Amygdala (tissue), 56 donors: ENCODE measurements at regions not wholly inside any gene's neighbourhood (a gene's known extent, or its start where the extent isn't known, plus 50 kb on each side); places are given as distances from the start of the nearest gene placed in this dataset.
A peak's percentile ranks its signal among the peaks of the same experiment; 100 is the strongest.
"Not testable (repeated sequence)": the region's sequence is repeated elsewhere in the genome, so short reads cannot be mapped to it uniquely, and the experiment has no call there.

Experiments
- DNase-seq, 56 donors: peaks; one replicate each; lab custom pipeline; 2025; lab: John Stamatoyannopoulos, UW

DNA sequence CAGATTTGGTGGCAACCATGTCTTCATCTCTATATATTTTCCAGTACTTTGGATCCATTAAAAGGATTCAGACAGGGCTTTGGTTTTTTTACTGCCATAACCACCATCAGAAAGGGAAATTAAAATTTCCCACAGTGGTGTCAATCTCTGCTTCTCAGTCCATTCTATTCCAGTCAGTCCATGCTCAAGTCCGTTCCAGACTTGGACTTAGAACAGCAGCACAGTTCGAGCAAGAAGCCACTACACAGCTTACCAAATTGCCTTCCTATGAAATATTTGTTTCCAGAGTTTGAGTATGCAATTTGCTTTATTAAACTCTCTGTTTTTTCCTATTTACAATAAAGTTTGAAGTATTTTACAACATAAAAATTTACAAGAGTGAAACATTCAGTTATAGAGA is 306.5 kb upstream of the GULP1 start:
- no peak for DNase-seq

DNA sequence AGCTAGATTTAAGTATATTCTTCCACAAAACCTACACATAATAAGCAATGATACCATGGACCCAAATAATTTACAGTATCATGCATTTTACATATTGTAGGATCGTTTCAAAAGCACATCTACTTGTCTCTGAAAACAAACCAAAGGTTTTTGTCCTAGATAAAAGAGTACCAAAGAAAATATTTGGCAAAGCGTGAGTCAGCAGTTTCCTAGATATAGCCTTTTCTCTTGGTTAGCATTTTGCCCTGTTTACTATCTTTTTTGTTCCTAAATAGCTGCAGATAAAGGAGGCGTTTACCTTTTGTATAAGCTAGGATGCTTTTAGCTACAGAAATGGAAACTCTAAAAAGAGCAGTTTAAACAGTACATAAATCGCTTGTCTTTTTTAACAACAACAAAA is 305.8 kb upstream of the GULP1 start:
- no peak for DNase-seq

DNA sequence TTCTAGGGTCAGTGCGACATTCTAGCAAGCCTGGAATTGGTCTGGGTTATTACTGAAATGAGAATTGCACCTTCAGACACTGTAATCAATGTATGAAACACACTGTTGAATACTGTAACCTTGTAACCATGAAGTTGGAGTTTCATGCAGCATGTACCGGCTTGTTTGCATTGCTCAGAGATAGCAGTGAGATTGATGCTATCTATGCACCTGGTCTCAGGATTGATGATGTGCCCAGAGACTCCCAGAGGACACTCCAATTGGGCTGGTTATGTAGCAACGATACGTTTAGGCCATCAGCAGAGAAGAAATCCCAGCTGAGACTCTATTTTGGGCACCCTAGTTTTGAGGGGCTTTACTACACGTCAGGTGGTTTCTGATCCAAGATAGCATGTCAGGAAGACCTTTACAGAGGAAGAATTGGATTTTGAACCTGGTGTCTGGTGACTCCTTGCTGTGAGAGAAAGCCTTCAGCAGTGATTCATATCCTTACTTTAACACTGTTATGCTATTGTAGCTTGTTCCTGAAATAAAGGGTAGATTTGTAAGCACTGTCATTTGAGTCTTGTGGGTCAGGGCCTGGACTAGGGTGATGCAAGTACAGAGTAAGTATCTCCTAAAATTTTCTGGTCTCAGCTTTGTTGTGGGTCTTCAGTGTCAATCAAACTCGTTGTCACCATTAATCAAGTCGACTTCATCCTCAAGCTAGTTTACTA is 305.1 kb upstream of the GULP1 start:
- no peak for DNase-seq

DNA sequence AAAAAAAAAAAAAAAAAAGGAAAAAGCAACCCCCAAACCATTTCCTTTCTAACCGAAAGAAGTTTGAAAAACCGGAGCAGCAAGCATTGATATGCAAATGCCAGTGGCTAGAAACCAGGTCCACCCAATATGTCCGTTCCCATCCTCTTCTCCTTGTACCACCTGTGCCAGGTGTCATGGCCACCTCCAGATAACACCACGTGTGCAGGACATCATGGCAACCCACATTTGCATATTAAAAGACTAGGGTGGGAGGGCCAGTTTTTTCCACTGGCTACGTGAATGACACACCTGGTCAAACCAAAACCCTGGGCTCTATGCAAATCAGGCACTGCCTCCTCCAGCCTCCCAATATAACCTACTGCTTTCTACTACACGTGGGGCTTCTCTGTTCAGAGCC is 303.3 kb upstream of the GULP1 start:
- DNase-seq: no peak

DNA sequence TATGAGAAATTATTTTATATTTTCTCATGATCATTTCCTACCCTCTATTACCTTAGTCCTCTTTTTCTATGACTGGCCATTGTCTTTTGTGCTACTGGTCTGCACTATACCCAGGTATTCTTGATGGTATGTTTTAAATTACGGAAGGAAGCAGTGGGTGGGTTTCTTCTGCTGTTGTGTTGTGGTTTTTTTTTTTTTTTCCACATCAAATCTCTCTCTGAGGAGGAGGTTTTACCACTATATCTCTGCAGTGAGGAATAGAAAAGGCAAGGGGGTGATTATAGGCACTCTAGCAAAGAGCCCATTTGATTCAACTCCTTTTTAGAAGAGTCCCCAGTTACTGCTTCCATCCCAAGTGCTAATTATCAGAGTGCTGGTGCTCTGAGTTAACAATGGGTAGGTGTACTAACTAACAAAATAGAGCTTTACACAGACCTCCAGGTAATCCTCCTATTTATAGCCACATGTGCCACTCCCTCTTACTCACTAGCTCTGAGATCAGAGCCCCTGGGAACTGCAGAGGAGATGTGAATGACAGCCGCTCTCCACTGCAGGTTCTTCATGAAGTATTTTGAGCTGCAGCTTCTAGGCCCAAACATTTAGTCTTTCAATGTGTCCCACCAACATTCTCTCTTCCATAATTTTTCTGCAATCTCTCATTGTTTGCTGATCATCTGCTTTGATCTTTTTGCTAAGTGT is 301.6 kb upstream of the GULP1 start:
- no peak for DNase-seq

DNA sequence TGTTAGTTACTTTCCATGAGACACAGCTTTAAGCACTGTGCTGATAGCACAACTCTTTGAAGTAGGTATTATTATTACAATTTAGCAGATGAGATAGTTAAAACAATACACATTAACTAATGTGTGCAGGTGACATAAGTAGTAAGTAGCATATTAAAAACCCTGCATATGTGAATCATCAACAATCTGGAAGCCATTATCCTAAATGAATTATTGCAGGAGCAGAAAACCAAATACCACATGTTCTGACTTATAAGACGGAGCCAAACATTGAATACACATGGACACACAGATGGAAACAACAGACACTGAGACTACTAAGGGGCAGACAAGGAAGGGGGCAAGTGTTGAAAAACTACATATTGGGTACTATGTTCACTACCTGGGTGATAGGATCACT is 300.3 kb upstream of the GULP1 start:
- no peak for DNase-seq

DNA sequence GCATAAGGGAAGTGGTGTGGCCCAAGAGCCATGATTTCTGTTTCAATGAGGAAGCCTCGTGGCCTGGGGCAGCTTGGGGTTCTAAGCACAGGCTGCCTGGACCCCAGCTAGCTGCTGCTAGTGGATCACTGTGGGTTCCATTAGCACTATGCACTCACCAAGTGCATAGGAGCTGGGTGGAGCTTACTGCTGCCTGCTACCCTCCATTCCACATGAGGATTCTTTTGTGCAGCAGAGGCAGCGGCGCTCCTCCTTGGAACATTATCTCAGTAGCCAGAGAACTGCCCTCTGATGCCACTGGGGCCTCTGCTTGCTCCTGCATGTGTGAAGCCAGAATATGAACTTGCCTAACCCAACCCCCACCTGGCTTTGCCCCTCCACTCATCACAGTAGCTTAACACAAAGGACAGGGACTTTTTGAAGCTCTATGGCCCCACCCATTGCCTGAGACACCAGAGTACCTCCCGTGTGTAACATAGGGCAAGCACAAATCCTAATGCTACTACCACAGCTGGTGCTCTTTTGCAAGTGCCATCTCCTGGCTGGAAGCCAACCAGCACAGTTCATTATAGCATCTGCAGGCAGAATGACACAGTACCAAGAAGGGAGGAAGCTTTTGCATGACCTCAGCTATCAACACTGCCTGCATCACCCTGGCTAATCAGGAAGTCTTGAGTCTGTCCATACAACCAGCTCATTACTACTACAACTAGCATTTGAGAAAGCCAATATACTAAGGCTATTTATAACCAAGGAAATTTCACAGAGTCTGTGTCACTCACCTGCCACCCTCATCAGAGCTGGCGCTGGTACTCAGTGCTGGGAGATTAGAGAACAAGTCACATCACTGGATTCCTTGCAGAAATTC is 297.0 kb upstream of the GULP1 start:
- DNase-seq: peak in 15 of 56 donors; percentile 1 to 79 (median 9)

DNA sequence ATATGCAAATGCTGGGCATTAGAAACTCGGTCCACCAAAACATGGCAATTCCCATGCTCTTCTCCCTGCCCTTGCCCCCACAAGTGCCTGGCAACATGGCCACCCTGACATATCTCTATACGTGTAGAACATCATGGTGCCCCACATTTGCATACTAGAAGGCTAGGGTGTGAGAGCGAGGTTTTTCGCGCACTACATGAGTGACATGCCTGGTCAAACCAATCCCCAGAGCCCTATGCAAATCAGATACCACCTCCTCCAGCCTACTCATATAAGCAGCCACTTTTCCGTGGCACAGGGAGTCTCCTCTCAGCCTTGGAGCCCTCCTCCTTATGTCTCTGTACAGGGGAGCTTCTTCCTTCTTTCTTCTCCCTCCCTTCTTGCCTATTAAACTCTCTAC is 296.1 kb upstream of the GULP1 start:
- DNase-seq: no peak

DNA sequence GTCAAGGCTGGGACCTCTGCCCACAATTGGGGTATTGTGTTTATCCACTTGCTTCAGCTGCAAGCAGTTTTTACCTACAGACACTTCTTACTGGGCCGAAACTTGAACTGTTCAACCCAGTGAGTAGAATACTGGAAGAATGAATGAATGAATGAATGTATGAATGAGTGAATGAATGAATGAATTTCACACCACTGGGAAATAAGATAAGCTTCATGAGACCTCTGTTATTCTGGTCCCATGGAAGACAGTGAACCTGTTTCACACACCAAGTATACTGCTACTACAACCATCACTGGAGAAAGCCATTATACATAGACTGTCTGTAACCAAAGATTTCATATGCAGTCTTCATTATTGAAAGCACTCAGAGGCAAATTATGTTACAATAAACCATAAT is 295.0 kb upstream of the GULP1 start:
- DNase-seq: no peak

DNA sequence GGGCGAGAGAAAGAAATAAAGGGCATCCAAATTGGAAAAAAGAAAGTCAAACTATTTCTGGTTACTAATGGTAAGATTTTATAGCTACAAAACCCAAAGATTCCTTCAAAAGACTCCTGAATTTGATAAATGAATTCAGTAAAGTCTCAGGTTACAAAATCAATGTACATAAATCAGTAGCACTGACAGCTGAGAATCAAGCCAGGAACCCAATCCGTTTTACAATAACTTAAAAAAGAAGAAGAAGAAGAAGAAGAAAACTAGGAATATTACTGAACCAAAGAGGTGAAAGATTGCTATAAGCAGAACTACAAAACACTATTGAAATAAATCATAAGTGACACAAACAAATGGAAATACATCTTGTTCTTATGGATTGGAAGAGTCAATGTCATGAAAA is 291.5 kb upstream of the GULP1 start:
- no peak for DNase-seq

DNA sequence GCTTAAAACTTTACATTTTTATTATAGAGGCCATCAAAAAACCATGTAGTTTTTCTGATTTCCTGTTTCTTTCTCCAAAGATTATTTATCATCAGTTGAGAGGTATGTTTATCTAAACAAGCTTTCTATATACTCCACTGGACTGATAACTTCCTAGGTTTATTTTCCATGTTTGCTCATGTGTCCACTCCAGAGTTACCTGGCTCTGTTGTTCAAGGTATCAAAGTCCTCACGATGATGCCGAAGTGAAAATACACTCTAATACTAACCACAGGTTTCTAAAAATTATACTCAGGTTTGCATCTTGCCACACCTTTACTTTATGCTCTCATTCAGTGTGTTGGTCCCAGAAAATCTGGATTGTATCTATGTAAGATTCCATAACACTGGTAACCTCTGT is 287.9 kb upstream of the GULP1 start:
- DNase-seq: no peak

DNA sequence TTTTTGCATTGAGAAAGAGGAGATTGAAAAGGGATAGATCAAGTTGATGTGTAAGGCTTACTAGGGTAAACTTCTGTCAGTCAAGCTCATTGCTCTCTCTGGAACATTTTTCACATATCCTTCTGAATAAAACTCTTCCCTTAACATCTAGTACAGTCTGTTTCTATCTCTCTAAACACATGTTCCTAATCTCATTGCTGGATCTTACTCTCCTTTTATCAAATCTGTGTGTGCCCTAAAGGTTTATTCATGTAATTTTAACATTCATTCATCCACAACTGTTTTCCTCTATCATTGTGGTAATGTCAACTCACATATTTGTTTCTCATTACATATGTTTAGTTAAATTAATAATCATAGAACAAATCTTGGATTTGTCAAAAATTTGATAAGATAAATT is 277.9 kb upstream of the GULP1 start:
- DNase-seq: no peak

DNA sequence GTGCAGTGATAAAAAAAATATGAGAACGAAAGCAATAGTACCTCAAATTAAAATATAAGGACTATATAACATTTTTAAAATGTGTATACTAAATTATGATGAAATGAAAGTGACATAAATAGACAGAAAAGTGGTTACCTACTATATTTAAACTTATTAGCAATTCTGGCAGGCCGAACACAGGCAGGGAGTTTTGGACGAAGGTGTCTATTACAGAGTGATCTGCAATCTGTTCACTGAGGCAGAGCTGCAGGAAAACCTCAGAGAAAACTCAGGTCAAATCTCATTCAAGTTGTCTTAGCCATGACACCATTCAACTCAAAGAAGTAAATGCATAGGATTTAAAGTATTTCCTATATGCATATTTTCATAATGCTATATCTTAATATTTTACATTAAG is 274.8 kb upstream of the GULP1 start:
- no peak for DNase-seq

DNA sequence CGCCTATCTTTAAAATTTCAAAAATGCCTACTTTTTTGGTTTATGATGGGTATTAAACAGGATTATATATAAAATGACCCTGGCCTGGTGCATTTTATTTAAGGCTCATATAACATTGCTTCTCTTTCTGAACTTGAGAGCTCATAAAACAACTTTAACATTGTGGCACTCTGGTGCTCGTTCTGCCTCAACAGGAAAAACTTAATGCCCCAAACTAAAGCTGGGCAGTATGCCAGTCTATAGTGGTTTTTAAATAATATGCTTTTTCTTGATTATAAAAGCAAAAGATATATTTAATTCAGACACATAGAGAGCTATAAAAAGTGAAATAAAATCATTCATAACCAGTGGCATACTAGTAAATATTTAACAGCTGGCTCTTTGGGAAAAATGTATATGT is 269.3 kb upstream of the GULP1 start:
- DNase-seq: no peak

DNA sequence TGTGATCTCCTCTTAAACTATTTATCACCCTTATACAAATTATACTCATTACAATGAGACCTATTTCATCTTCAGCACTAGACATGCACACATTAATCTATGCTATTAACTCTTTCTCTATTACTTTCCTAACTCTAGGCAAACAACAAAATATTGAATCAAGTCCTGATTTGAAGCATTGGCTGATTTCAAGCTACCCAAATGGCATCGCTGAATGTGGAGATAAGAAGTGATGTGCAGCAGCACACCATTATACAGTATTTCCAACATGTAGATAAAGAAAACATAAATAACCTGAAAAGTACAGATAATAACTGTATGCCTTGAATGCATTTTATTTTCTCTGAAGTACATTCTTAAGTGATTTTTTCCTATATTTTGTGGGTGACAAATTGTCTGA is 268.6 kb upstream of the GULP1 start:
- DNase-seq: no peak

DNA sequence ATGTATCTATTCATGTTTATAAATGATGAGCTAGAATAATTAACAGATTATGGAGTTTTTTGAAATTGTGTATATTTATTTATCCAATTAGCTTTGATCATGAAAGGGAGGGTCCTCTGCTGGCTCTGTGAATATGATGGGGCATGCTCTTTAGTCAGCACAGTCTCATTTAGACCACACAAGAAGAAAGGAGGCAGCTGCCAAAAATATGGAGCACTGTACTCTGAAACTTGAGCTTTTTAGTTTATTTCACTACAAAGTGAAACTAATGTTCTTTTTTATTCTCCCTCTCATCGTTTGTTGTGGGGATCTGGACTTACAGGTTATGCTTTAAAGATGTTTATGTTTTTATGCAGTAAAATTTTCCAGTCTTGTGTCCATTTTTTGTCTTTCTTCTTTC is 266.9 kb upstream of the GULP1 start:
- no peak for DNase-seq

DNA sequence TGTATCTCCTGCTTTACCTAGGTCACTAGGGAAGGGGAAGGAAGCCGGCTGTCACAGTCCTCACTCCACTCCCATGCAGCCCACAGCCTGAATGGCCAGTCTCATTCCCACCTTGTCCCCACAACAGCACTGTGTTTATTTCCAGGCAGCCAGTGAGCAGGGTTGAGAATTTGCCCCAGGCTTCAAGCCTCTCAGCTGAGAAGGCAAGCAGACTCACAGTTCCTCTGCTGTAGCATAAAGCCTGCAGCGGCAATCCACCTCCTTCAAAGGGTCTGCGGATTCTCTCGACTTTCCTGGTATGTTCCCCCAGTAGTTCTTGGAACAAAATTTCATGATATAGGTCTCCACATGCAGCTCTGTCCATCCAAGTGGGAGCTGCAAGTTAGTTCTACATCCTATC is 262.9 kb upstream of the GULP1 start:
- no peak for DNase-seq

DNA sequence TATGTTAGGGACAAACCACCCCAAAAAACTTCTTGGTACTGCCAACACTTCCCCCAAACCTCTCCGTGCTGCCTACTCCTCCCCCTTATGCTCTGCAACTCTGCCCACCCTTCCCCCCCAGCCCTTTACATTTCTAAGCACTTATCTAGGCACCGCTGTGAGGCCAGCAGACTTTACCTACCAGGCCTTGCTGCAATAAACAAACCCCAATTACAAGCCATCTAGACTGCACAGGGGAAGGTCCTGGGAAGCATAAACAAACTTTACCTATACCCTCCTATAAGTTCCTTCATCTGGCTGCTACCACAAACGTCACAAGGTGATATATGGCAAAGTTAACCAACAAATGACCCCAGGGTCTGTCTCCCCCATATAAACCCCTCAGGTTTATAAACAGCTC is 259.4 kb upstream of the GULP1 start:
- DNase-seq: no peak

DNA sequence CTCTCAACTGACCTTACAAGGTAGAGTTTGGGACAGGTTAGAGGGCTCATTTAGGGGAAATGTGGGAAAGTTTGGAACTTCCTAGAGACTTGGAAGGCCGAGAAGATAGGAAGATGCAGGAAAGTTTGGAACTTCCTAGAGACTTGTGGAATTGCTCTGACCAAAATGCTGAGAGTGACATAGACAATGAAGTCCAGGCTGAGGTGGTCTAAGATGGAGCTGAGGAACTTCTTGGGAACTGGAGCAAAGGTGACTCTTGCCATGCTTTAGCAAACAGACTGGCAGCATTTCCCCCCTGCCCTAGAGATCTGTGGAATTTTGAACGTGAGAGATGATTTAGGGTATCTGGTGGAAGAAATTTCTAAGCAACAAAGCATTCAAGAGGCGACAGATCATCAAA is 258.9 kb upstream of the GULP1 start:
- no peak for DNase-seq

DNA sequence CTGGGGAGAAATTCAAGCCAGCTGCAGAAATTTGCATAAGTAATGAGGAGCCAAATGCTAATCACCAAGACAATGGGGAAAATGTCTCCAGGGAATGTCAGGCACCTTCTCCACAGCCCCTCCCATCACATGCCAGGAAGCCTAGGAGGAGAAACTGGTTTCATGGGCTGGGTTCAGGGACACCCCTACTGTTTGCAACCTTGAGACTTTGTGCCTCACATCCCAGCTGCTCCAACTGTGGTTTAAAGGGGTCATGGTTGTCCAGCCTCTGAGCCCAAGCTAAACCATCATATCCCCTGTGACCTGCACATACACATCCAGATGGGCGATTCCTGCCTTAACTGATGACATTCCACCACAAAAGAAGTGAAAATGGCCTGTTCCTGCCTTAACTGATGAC is 258.4 kb upstream of the GULP1 start:
- not testable (repeated sequence) for DNase-seq

DNA sequence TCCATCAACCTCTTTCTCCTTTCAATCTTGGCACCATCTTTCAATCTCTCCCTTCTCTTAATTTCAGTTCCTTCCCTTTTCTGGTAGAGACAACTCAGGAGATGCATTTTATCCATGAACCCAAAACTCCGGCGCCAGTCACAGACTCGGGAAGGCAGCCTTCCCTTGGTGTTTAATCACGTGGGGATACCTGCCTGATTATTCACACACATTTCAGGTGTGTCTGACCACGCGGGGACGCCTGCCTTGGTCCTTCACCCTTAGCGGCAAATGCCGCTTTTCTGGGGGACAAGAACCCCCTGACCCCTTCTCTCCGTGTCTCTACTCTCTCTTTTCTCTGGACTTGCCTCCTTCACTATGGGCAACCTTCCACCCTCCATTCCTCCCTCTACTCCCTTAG is 257.6 kb upstream of the GULP1 start:
- DNase-seq: not testable (repeated sequence)

DNA sequence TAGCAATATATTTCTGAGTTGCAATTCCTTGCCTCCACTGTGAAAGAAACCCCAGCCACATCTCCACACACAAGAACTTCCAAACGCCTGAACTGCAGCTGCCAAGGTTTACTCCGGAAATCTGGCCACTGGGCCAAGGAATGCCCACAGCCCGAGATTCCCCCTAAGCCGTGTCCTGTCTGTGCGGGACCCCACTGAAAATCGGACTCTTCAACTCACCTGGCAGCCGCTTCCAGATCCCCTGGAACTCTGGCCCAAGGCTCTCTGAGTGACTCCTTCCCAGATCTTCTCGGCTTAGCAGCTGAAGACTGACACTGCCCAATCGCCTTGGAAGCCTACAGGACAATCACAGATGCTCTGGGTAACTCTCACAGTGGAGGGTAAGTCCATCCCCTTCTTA is 256.3 kb upstream of the GULP1 start:
- DNase-seq: not testable (repeated sequence)
